Activated T-helper 17 cell treated with anti-CD3 and anti-CD28 coated beads, Interleukin-2, amount 50 U/mL, for 72 hours (primary cell): ENCODE measurements at regions not wholly inside any gene's neighbourhood (a gene's known extent, or its start where the extent isn't known, plus 50 kb on each side); places are given as distances from the start of the nearest gene placed in this dataset.
A peak's percentile ranks its signal among the peaks of the same experiment; 100 is the strongest.

Experiments
- ATAC-seq: fragments of 150-1000 bp; cut with Tn5 transposase; replicated peaks from 2 replicates; pipeline ENCODE4 v1.10.0; 2021; ENCODE audit warnings: mild to moderate bottlenecking, moderate library complexity
- H3K27ac Mint-ChIP-seq: one replicate; pipeline ENCODE4 v1.8.0; 2022; ENCODE audit warnings: mixed read lengths
- H3K27me3 Mint-ChIP-seq: one replicate; pipeline ENCODE4 v1.8.0; 2022; ENCODE audit warnings: mixed read lengths
- H3K36me3 Mint-ChIP-seq: one replicate; pipeline ENCODE4 v1.8.0; 2022; ENCODE audit warnings: low read depth, mild to moderate bottlenecking, mixed read lengths
- H3K4me1 Mint-ChIP-seq: one replicate; pipeline ENCODE4 v1.8.0; 2022; ENCODE audit warnings: mixed read lengths
- H3K4me3 Mint-ChIP-seq: one replicate; pipeline ENCODE4 v1.8.0; 2022; ENCODE audit warnings: mild to moderate bottlenecking, mixed read lengths
- H3K9me3 Mint-ChIP-seq: one replicate; pipeline ENCODE4 v1.8.0; 2022; ENCODE audit warnings: mixed read lengths

- H3K36me3 Mint-ChIP-seq: no peaks in the 10 kb centered on the region
- no peaks in the 10 kb centered on the region for H3K27me3 Mint-ChIP-seq
- H3K4me1 Mint-ChIP-seq: no peaks in the 10 kb centered on the region
- peaks cover 3% of the 10 kb centered on the region for H3K9me3 Mint-ChIP-seq
- no peak overlapping the region for H3K27ac Mint-ChIP-seq
- ATAC-seq: no peak
- H3K4me3 Mint-ChIP-seq: no peak overlapping the region
These were observed 150.8 kb downstream of the FASLG start for GRCh38 chr1:172809750-172810149.

DNA sequence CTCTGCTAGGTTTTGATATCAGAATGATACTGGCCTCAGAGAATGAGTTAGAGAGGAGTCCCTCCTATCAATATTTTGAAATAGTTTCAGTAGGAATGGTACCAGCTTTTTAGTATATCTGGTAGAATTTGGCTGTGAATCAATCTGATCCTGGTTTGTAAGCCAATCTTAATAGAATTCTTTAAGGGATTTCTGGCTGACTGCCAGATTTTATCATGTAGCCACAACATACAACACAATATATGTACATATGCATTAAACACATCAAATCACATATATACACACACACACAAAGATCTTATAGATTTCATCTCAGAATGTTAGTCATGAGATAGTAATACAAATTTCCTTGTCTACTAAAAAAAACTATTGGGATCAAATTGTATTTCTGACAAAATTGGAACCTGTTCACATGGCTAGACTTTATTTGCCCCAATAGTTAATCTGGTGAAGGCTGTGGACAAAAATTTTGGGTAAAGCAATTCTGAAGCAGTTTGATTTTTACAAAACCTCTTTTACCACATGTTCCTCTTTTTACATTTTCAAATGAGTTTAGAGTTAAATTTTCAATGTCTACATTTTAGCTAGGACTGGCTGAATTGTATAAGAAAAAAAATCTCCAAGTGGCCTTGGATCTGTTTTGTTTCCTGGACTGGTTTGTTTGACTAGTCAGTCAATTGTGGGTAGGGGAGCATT is 151.7 kb downstream of the FASLG start:
- no peak for ATAC-seq
- no peaks in the 10 kb centered on the region for H3K27me3 Mint-ChIP-seq
- no peak overlapping the region for H3K27ac Mint-ChIP-seq
- peaks cover 6% of the 10 kb centered on the region for H3K9me3 Mint-ChIP-seq
- H3K4me1 Mint-ChIP-seq: peaks cover under 1% of the 10 kb centered on the region
- H3K36me3 Mint-ChIP-seq: no peaks in the 10 kb centered on the region
- no peak overlapping the region for H3K4me3 Mint-ChIP-seq

DNA sequence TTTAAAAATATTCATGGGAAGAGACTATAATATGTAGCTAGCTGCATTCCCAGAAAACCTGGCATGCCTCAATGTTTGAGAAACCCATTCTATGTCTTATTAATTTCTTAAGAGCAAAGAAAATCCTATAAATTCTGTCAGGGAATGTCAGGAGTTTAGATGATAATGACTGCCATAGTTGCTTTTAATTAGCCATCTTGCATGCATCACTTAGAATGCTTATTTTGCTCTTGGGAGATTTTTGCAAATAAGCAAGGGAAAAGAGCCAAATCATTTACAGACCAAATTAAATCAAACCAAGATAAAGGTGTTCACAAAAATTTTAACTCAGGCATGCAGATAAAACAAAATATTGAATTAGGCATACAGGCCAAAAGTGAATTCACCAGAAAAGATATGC is 152.8 kb downstream of the FASLG start:
- no peak for ATAC-seq
- Mint-ChIP-seq H3K36me3 (no peaks in the 10 kb centered on the region), H3K27me3 (peaks cover 4% of the 10 kb centered on the region), H3K27ac (no peak overlapping the region), H3K4me1 (peaks cover 3% of the 10 kb centered on the region), H3K9me3 (peaks cover 6% of the 10 kb centered on the region), H3K4me3 (no peak overlapping the region)

DNA sequence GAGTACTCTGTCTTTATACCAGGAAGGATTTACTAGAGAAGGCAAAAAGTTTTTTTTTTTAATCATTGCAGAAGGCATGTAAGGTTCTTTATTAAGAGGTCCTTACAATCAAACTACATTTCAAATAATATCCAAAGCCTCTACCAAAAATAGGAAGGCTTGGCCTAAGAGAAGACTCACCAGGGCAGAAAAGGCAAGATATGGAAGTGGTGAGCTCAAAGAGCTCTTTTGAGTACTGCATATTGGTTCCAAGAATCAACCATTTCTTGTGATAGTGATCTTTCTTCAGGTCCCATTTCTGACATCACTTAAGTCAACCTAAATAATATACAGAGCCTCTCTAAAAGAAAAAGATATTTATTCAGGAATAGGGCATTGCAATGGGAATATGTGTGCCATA is 153.2 kb downstream of the FASLG start:
- Mint-ChIP-seq H3K27me3 (peaks cover 7% of the 10 kb centered on the region), H3K4me3 (no peak overlapping the region), H3K4me1 (peaks cover 3% of the 10 kb centered on the region), H3K27ac (no peak overlapping the region), H3K36me3 (no peaks in the 10 kb centered on the region), H3K9me3 (peaks cover 6% of the 10 kb centered on the region)
- ATAC-seq: no peak

GRCh38 chr1:172813330-172813729 is 154.4 kb downstream of the FASLG start:
- Mint-ChIP-seq H3K4me3 (no peak overlapping the region), H3K27me3 (peaks cover 7% of the 10 kb centered on the region), H3K4me1 (peaks cover 6% of the 10 kb centered on the region), H3K9me3 (peaks cover 3% of the 10 kb centered on the region), H3K36me3 (no peaks in the 10 kb centered on the region), H3K27ac (no peak overlapping the region)
- ATAC-seq: peak; percentile 54

DNA sequence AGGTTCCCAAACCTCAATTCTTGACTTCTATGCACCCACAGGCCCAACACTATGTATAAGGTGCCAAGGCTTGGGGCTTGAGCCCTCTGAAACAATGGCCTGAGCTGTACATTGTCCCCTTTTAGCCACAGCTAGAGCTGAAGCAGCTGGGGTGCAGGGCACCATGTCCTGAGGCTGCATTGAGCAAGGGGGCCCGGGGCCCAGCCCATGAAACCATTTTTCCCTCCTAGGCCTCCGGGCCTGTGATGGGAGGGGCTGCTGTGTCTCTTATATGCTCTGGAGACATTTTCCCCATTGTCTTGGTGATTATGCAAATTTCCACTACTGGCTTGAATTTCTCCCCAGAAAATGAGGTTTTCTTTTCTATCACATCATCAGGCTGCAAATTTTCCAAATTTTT is 155.5 kb downstream of the FASLG start:
- H3K27me3 Mint-ChIP-seq: peaks cover 7% of the 10 kb centered on the region
- peaks cover 3% of the 10 kb centered on the region for H3K9me3 Mint-ChIP-seq
- H3K4me1 Mint-ChIP-seq: peaks cover 15% of the 10 kb centered on the region
- no peaks in the 10 kb centered on the region for H3K36me3 Mint-ChIP-seq
- no peak overlapping the region for H3K4me3 Mint-ChIP-seq
- no peak overlapping the region for H3K27ac Mint-ChIP-seq
- ATAC-seq: no peak

- Mint-ChIP-seq H3K36me3 (no peaks in the 10 kb centered on the region), H3K27ac (no peak overlapping the region), H3K9me3 (peaks cover 3% of the 10 kb centered on the region), H3K4me3 (no peak overlapping the region), H3K4me1 (peaks cover 23% of the 10 kb centered on the region), H3K27me3 (peaks cover 7% of the 10 kb centered on the region)
- ATAC-seq: no peak
These were observed 156.8 kb downstream of the FASLG start for GRCh38 chr1:172815740-172816139.

DNA sequence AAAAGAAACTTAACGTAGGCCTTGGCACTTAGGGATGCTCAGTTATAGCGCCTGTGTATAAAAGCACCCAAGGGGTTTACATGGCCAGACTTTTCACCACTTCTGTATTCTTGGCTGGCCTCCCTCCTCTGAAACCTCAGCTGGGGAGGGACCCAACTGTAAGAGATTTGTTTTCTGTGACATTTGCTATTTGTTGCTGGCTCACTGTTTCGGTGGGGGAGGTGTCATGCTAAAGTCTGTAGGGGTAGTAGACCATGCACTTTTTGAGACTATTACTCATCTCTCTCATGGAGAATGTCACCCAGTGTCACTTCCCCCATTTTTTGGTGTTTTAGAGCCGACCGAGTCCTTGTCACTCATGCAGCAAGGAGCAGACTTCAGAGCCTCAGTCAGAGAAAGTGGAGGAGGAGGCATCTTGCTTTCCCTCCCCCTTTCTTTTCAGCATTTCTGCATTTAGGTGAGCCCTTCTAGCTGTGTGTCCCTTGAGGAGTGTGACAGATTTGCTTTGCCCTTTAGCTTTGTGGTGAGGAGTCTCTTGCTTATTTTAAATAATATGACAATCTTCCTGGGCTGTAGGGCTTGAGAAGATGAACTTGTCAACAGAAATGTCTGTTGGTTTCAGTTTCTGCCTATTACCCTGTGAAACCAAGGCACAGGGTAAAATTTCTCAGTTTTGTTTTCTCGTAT is 160.1 kb downstream of the FASLG start:
- peak overlapping the region; percentile 31 for H3K27ac Mint-ChIP-seq

DNA sequence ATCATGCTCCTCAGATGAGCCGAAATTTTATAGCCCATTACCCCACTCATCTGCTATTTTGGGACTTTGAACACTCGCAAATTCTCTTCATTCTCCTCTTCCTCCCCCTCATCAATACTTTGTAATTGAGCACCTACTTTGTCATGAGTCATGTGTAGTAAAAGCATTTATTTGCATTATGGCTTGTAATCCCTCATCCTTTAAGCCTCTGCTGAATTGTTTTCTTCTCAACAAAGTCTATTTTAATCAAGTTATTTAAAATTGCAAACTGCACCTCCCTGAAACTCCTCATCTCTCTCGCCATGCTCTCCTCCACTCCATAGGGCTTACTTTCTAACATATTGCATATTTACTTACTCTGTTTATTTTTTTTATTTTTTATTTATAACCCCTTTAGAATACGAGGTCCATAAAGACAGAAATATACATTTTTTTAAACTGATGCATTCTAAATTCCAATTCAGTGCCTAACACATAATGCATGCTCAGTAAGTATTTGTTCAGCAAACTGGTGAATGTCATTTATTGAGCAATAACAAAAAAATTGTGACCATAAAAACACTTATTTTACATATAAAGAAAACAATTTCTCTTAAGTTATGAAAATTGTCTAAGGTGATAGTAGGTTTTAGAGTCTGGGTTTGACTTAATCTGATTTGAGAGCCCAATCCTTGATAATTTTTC is 161.7 kb downstream of the FASLG start:
- Mint-ChIP-seq H3K27me3 (peaks cover 16% of the 10 kb centered on the region), H3K4me1 (peaks cover 23% of the 10 kb centered on the region), H3K36me3 (no peaks in the 10 kb centered on the region), H3K9me3 (no peaks in the 10 kb centered on the region), H3K27ac (no peak overlapping the region), H3K4me3 (peak overlapping the region; percentile 62)
- ATAC-seq: no peak

More for the DNA sequence above, 160.1 kb downstream of the FASLG start:
- H3K36me3 Mint-ChIP-seq: no peaks in the 10 kb centered on the region
- peaks cover 3% of the 10 kb centered on the region for H3K9me3 Mint-ChIP-seq
- peaks cover 16% of the 10 kb centered on the region for H3K27me3 Mint-ChIP-seq
- peak overlapping the region; percentile 62 for H3K4me3 Mint-ChIP-seq
- peak; percentile 94 for ATAC-seq
- peaks cover 23% of the 10 kb centered on the region for H3K4me1 Mint-ChIP-seq

GRCh38 chr1:172821609-172822274 is 162.8 kb downstream of the FASLG start:
- H3K4me1 Mint-ChIP-seq: peaks cover 20% of the 10 kb centered on the region
- H3K9me3 Mint-ChIP-seq: no peaks in the 10 kb centered on the region
- H3K36me3 Mint-ChIP-seq: no peaks in the 10 kb centered on the region
- no peak overlapping the region for H3K4me3 Mint-ChIP-seq
- H3K27ac Mint-ChIP-seq: no peak overlapping the region
- no peak for ATAC-seq
- peaks cover 11% of the 10 kb centered on the region for H3K27me3 Mint-ChIP-seq

- Mint-ChIP-seq H3K4me1 (peaks cover 20% of the 10 kb centered on the region), H3K9me3 (no peaks in the 10 kb centered on the region), H3K36me3 (no peaks in the 10 kb centered on the region), H3K27me3 (peaks cover 9% of the 10 kb centered on the region), H3K4me3 (no peak overlapping the region), H3K27ac (no peak overlapping the region)
- no peak for ATAC-seq
These were observed 164.0 kb downstream of the FASLG start for GRCh38 chr1:172822886-172823285.

DNA sequence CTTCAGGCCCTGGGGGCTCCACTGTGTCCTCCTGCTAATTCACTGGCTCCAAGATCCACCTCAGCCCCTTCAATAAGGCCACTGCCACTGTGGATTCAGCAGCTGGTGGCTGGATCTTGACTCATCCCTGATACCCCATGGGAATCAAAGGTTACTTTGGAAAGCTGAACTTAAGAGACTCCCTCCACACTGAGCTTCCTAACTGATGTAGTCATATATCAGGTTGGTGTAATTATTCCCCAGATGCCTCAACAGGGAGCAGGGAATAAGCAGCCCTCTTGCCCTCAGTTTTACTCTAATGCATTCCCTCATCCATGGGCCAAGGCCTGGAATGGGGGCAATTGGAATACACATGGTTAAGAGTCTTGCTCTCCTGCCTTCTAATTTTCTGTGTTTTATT is 164.6 kb downstream of the FASLG start:
- Mint-ChIP-seq H3K9me3 (no peaks in the 10 kb centered on the region), H3K27ac (no peak overlapping the region), H3K4me1 (peaks cover 15% of the 10 kb centered on the region), H3K36me3 (no peaks in the 10 kb centered on the region), H3K4me3 (no peak overlapping the region), H3K27me3 (peaks cover 9% of the 10 kb centered on the region)
- no peak for ATAC-seq

DNA sequence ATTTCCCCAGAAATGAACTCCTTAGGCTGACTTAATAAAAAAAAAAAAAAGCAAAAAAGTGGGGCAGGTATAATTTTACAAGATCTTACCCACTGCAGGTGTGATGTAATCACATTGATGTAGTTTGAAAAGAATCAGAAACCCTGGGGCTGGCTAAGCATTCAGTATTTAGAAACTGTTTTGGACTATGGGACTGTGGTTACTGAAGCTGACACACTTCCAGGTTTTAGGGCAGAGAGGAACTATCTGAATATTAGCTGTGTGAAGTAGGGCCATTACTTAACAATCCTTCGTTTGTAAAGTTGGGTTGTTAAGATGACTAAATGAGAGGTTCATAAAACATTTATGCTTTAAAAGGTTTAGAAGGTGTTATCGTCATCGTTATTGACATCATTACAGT is 165.3 kb downstream of the FASLG start:
- Mint-ChIP-seq H3K36me3 (no peaks in the 10 kb centered on the region), H3K4me1 (peaks cover 11% of the 10 kb centered on the region), H3K9me3 (no peaks in the 10 kb centered on the region), H3K27ac (no peak overlapping the region), H3K27me3 (peaks cover 9% of the 10 kb centered on the region), H3K4me3 (no peak overlapping the region)
- ATAC-seq: no peak

DNA sequence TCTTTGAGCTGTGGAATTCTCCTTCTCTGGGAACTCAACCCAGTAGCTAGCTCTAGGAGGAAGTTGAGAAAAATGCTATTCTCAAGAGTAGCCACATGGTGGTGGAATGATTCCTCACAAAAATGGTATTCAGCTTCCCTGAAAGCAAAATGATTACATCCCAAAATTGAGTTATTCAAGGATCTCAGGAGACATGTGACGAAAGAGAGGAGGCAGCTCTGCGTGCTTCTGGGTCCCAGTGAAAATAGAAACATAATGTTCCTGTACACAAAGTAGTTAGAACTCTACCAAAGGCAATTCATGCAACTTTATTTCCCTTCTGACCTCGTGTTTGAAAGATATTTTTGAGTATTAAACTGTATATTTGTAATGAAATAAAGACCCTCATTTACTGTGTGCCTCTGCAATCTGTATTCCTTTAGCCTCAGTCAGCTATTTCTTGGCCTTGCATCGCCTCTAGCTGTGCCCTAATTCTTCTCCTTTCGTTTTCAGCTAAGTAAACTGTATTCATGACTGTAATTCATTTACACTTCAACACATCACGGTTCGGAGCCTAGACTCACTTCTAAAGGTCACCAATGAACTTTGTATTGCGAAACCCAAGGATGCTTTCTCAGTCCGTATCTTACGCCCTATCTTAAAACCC is 167.3 kb downstream of the FASLG start:
- peaks cover 6% of the 10 kb centered on the region for H3K27me3 Mint-ChIP-seq
- no peak overlapping the region for H3K4me3 Mint-ChIP-seq
- H3K9me3 Mint-ChIP-seq: no peaks in the 10 kb centered on the region
- no peaks in the 10 kb centered on the region for H3K4me1 Mint-ChIP-seq
- peak; percentile 47 for ATAC-seq
- H3K36me3 Mint-ChIP-seq: no peaks in the 10 kb centered on the region
- H3K27ac Mint-ChIP-seq: no peak overlapping the region
